HG03558 (cell line): ENCODE measurements at regions not wholly inside any gene's neighbourhood (a gene's known extent, or its start where the extent isn't known, plus 50 kb on each side); places are given as distances from the start of the nearest gene placed in this dataset.

Experiments
- ATAC-seq: cut with Tn5 transposase; IDR thresholded peaks from one replicate; pipeline ENCODE4 v1.9.1; 2021; ENCODE audit warnings: moderate number of reproducible peaks; ENCODE audit not compliant: unreplicated experiment; ENCODE audit errors: extremely low read depth

DNA sequence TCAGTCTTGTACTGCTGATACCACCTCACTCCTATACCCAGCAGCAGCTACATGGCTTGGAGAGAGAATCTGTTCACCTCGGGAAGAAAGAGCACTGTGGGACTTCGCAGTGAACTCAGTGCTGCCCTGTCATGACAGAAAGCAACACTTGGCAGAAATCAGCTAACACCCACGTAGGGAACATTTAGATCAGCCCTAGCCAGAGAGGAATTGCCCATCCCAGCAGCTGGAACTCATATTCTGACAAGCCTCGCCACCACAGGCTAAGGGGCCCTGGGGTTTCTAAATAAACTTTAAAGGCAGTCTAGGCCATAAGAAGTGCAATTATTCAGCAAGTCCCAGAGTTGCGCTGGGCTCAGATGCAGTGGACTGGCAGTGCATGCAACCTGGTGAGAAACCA is 1266.8 kb downstream of the GRIK2 start:
- ATAC-seq: no peak

DNA sequence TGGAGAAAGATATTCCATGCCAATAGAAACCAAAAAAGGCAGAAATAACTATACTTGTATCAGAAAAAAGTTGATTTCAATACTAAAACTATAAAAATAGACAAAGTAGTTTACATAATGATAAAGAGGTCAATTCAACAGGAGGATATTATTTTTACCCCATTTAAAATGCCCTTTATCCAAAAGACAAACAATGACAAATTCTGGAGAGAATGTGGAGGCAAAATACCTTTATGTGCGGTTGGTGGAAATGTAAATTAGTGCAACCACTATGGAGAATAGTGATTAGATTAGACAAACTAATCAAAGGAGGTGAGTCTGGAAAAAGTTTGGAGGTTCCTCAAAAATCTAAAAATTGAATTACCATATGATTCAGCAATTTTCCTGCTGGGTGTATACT is 1262.3 kb downstream of the GRIK2 start:
- ATAC-seq: no peak

DNA sequence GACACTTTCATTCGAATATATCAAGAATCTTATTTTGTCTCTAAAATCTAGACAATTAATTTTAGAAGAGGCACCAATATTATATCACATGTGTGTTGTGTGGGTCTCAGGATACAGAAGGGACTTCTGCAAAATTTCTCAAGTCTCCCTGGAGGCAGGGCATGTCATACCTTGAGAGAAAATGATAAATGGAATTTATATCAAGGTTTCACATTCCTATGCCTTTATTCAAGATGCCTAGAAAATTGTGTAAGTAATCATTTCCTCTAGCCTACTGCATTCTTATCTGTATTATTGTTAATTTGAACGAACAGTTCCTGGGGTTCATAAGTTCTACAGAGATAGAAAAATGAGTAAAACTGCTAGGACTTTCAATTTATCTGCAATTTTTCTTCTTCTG is 1247.9 kb downstream of the GRIK2 start:
- ATAC-seq: no peak

DNA sequence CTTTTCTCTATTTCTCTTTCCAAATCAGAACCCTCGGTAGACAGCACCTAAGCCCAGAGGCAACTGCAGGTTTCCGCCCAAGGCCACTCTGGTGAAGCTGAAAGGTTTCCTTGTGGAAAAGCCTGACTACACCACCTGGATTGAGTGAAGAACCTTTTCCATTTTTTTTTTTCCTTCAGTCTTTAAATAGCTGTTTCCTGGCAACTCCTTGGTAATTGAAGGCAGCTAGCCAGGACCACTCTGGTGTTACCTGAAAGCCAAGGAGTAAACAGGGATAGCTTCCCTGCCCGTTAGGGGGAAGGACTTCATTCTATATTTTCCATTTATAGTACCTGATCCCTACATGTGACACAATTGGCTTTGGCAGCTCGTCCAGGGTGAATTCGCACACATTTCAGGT is 1238.4 kb downstream of the GRIK2 start:
- ATAC-seq: no peak

DNA sequence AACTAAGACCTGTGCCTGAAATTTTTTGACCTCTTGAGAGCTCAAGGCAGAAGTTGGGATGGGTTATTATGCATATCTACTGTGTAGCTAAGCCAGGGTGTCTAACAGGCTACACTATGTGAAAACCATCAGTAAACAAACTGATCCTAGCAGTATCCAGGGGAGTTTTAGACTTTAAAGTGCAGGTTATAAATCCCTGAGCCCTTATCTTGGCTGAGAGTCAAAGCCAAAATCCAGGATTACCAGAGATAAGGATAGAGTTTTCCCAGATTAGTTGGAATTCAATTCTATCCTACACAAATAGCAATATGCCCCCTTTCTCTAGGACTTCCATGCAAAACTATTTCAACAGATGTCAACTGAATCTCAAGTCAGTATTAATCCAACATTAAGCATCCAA is 1229.7 kb downstream of the GRIK2 start:
- ATAC-seq: no peak

DNA sequence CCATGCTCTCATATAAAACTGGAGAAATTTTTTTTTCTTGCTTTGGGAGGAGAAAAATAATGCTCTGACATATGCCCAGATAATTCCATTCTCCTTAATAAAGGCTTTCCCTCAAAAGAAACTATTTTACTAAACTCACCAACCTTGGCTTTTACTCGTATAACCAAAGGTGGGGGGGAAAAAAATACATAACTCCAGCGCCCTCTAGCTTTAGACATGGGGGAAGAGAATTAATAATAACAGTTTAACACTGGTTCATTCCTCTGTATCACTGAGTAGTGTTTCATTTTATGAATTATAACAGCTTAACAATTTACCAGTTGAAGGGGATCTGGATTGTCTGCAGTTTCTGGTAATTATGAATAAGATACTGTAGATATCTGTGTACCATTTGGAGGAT is 1226.1 kb downstream of the GRIK2 start:
- no peak for ATAC-seq

DNA sequence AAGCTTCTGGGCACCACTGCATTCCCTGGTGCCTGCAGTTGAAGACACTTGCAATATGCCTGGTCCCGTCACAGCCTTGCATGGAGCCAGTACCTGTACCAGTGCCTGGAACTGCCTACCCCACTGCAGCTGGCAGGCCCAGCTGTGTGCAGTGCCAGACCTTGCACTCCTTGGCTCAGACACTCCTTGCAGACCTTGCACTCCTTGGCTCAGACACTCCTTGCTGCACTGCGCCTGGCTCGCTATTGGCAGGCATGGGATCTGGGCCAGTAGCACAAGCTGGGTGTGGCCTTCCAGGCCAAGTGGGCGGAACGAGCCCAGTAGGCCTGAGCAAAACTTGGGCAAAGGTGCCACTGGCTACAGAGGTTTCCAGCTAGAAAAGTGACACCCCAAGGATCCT is 1189.1 kb downstream of the GRIK2 start:
- no peak for ATAC-seq

DNA sequence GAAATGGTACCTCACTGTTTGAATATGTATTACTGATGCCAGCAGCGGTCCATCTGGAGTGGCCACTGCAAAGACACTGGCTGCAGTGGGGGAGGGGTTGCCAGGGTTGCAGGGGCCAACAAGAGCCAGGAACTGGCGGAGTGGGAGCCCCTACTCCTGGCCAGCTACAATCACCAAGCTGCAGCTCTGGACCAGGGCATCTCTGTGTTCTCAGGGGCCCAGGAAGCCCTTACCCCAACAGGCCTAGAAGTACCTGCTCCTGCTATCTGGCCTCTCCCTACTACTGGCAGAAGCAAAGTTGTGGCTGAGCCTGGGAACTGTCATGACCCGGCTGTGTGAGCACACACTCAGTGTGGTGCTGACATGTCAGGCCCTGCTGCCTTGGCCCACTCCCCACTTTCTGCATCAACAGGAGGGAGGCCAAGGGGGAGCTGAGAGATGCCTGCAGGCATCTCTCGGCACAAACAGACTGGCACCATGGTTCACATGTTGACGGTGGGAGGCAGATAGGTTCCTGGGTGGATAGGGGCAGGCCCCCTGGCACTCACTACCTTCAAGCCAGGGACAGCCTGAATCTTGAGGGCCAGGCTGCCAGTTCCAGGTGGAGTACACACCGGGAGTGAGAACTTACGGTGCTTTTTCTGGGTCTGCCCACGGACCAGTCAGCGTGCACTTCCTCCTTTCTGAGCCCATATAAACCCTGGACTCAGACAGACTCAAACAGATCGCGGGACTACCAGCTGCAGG is 1188.0 kb downstream of the GRIK2 start:
- no peak for ATAC-seq

DNA sequence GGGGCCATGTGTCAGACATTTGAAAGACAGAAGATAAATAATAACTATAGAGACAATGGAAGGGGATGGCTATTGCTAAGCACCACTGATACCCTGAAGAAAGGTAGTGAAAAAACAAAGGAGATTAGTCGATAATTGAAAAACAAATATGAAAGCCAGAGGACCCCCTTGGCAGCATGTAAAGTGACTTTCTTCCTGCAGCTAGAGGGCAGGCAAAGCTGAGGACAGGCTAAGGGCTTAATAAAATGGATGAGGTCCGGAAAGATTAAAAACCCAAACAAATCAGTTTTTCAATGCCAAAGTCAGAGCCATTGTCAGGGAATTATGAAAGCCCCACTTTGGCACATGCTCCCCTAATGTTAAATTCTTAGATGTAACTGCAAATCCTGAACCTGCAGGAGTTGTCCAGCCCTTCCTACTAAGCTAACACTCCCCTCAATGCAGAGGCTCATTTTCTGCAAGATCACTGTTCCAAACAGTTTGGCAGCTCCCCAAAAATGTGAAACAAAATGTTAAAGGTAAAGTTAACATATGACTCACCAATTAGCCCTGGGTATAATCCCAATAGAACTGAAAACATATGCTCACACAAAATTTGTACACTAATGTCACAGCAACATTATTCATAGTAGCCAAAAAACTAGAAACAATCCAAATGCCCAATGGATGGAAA is 1177.9 kb downstream of the GRIK2 start:
- ATAC-seq: no peak

DNA sequence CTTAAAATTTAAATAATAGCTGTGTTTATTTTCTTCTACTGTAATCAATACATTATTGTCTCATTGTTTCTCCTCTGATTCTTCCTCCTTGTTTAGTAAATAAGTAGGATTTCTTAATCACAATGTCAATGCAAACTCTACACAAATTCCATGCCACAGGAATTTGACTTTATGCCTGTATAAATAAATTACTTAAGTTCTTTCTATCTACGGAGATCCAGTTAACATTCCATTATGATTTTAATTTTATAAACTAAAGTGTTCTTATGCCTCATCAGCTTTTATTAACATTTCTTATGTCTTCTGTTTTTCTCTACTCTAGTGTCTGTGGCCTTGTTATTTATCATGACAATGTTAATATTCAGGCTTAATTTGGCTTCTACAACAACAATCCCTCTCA is 1169.2 kb downstream of the GRIK2 start:
- no peak for ATAC-seq

DNA sequence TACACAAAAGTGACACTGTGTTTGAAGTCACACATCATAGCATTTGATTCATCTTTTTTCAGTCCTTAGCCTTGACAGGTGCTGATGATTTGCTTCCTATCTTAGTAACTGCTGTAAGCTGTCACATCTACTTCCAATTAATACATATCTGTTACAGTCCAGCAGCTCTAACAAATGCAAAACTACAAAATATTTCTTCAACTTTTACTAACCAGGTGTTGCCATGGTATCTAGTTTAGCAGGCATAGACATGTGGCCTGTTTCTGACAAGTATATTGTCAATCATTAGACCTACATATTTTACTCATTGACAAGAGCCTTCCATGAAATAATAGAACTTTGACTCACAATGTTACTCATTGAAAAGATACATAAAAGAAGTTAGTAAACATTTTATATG is 1159.7 kb downstream of the GRIK2 start:
- no peak for ATAC-seq

DNA sequence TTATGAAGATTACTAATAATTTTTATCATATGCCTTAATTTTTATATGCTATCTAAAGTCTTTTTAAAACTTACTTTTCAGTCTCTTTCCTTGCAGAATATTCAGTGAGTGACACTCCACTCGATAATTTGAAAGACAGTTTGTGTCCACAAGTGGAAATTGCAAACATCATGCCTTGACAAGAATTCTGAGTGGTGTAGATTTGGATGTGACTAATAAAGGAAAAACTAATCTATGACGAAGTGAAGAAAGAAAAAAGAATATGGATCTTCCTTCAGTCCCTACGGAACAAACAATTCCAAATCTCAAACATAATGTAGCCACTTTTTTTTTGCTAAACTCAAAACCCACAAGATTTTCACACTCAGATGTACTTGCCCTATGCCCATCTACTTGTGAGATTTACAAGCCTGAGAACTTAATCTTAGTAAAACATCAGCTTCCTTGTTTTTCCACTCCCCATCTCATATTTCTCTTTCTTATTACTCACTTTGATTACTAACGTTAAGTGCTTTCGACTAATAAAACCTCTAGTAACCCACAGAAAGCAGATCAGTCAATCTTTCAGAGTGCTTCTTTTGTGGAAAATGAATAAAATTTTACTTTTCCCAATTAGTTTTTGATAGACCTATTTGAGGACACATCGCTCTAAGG is 1155.8 kb downstream of the GRIK2 start:
- no peak for ATAC-seq

DNA sequence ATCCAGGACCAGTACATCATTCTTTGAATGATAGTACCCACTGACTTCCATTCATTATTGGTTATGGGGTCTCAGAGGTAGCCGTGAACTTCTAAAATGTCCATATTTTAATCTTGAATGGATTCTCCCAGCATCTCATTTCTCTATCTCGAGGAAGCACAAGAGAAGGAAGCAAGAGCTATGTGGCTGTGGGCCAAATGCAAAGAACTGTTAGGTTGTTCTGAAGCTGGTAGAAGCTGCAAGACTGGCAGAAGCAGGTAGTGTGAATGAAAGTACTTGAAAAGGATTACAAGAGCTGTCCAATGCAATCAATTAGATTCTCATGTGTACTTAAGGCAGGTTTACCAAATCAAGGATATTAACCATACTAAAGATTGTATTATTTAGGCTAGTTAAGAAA is 1131.8 kb downstream of the GRIK2 start:
- ATAC-seq: no peak

DNA sequence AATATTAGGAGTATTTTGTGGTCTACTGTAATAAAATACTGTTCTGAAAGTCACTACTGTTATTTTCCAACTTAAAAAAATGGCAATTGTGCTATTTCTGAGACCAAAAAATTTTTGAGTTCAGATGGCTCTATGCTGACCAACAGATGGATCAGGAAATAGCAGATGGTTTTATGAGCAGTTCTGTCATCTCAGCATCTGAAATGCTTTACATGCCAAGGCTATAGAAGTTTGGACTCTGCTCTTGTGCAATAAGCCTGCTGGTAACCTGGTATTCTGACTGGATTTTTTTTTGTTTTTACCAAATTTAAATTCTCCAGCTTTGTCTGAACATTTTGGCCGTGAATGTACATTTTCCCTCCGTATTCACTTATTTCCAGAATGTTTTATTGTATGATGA is 1127.5 kb downstream of the GRIK2 start:
- ATAC-seq: no peak

DNA sequence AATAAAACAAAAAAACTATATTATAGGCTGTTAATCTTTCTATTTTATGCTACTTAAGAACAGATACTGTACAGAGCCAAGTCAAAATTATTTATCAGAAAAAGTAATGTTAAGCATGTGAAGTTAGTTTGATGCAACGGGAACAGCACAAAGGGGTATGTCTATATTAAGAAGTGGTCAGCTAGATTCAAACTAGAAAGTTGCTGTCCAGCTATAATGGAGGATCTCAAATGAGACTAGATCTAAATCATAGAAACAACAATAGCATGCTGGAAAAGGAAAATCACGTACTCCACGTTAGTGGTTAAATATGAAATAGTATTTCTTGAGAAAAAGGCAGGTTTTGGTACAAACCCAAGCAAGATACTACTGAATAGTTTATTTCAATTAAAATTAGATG is 1124.0 kb downstream of the GRIK2 start:
- no peak for ATAC-seq

DNA sequence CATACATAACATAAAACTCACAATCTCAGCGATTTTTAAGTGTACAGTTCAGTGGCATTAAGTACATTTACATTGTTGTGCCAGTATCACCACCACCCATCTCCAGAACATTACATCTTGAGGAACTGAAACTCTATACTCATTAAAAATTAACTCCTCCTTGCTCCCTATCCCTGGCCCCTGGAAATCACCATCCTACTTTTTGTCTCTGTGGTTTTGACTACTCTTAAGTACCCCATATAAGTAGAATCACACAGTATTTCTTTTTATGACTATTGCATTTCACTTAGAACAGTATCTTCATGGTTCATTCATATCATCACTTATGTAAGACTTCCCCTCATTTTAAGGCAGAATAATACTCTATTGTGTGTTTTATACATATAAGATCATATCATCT is 1108.1 kb downstream of the GRIK2 start:
- ATAC-seq: no peak

DNA sequence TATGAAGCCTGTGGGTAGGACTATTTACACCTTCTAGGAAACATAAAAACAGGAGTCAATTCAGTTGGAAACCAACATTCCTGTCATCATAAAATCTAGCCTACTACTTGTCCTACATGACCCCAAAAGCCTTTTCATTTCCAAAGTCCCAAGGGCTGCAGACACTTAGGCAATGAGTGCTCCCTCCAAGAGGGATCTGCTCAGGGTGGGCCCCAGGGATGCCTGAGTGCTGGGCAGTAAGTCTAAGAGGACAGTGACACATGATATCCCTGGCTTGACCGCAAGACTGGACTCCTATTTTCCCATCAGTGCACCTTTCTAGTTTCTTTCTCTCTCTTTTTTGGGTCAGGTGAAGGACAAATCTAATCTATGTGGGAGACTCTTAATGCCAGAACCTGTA is 1101.3 kb downstream of the GRIK2 start:
- no peak for ATAC-seq

DNA sequence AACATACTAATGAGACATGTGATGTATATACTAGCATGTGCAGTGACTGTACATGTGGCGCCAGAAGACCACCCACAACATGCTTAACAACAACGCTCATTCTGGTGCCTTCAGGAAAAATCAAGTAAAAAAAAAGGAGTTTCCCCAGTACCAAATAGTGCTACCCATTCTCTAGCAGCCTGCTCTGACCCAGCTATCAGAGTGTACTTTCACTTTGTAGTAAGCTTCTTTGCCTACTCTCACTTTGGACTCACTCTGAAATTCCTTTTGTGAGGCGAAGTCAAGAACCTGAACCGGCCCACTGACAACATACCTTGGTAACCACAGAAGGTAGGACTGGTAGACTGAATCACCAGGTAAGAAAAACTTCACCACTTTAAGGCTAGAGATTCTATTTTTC is 1100.0 kb downstream of the GRIK2 start:
- no peak for ATAC-seq

DNA sequence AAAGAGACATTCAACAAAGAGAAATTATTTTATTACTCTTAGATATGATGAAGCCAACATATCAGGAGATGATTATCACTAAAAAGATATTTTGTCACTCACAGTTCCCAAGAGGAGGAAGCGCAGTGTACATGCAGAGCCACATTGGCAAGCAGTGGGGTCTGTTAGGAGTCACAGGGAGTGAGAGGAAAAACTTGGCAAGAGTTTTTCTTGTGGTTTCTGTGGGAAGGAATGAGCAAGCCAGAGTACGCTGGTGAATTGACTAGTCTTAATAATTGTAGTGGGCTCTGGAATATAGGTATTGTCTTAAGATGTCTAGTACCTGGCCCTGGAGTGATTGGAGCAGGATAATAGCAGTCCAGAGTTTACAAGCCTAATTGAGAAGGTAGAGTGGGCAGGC is 1095.2 kb downstream of the GRIK2 start:
- no peak for ATAC-seq

DNA sequence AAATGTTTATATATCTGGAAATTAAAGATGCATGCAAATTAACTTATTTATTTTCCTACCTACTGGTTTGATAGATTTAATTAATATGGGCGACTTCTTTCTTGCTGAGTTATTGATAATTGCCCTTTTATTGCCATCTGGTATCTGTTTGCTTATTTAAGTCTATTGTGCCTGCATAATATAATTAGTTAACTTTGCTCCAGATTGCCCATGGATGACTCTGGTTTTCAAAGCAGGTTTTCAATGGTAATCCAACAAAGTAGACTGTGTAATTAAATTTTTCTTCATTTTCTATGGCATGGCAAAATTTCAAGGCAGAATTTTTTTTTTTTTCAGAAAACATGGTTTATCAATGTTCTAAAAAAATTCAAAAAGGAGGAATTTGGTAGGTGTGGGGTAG is 1092.0 kb downstream of the GRIK2 start:
- no peak for ATAC-seq

DNA sequence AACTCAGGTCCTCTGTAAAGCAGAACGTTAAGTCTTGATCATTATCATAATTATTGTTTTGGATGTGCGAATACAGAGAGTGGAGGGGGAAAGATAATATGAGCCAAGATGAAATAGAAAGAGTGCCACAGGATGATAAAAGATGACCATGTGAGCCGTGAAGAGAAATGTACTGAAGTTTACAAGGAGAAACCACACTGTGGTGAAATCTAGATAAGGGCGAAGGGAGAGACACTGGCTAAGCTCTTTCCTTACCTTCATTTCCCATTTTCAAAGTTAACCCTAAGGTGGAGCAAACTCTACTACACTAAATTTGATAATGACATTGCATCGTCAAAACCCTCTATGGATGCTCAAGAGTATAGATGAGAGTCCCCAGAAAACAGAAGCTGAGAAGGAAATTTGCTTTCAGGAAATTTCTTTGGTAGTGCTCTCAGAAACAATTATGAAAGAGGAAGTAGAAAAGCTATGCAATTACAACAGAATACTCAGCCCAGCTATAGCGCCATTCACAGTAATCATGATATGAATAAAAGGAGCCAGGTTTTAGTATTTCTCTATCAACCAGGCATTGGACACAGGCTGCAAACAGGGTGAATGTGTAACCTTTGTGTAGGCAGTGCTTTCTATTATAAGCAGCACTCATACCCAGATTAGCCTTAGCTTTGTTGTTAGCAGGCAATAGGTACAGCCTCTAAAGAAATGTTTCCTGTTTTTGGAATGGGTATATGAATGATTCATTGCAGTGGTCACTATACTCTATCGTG is 1080.7 kb downstream of the GRIK2 start:
- ATAC-seq: no peak
